Type B pancreatic cell (in vitro differentiated cells): ENCODE measurements at regions not wholly inside any gene's neighbourhood (a gene's known extent, or its start where the extent isn't known, plus 50 kb on each side); places are given as distances from the start of the nearest gene placed in this dataset.

Experiments used
- DNase-seq: peaks from one replicate; pipeline ENCODE4 v3.0.0; 2021; ENCODE audit warnings: mixed read lengths; ENCODE audit not compliant: unreplicated experiment; ENCODE audit errors: extremely low spot score
- H3K27ac Mint-ChIP-seq: 2 replicates; pipeline ENCODE4 v1.8.0; 2021; ENCODE audit warnings: mild to moderate bottlenecking, mixed read lengths
- H3K27me3 Mint-ChIP-seq: 2 replicates; pipeline ENCODE4 v1.8.0; 2021; ENCODE audit warnings: mixed read lengths
- H3K36me3 Mint-ChIP-seq: 2 replicates; pipeline ENCODE4 v1.8.0; 2021; ENCODE audit warnings: mixed read lengths
- H3K4me1 Mint-ChIP-seq: one replicate; pipeline ENCODE4 v1.8.0; 2021; ENCODE audit warnings: mixed read lengths; ENCODE audit not compliant: unreplicated experiment
- H3K4me3 Mint-ChIP-seq: 2 replicates; pipeline ENCODE4 v1.8.0; 2021; ENCODE audit warnings: mild to moderate bottlenecking, mixed read lengths
- H3K9me3 Mint-ChIP-seq: 2 replicates; pipeline ENCODE4 v1.8.0; 2021; ENCODE audit warnings: mixed read lengths
- CTCF ChIP-seq: fragments of 200-600 bp; sonication (generic); conservative IDR thresholded peaks from 2 replicates; pipeline ENCODE4 v1.5.0; 2021; ENCODE audit warnings: antibody characterized with exemption, mild to moderate bottlenecking

- no peak overlapping the region for H3K4me3 Mint-ChIP-seq
- TF ChIP-seq CTCF: no peak
- no peak overlapping the region for H3K27ac Mint-ChIP-seq
- H3K36me3 Mint-ChIP-seq: no peaks in the 10 kb centered on the region
- no peaks in the 10 kb centered on the region for H3K27me3 Mint-ChIP-seq
- no peaks in the 10 kb centered on the region for H3K4me1 Mint-ChIP-seq
- DNase-seq: no peak
- no peaks in the 10 kb centered on the region for H3K9me3 Mint-ChIP-seq
Measured at GRCh38 chr11:62055970-62056369, 67.8 kb upstream of the INCENP start.

GRCh38 chr11:62054484-62055121, 69.2 kb upstream of the INCENP start:
- no peaks in the 10 kb centered on the region for H3K36me3 Mint-ChIP-seq
- TF ChIP-seq CTCF: peak; percentile 31
- no peak overlapping the region for H3K27ac Mint-ChIP-seq
- no peak overlapping the region for H3K4me3 Mint-ChIP-seq
- no peaks in the 10 kb centered on the region for H3K9me3 Mint-ChIP-seq
- DNase-seq: no peak
- no peaks in the 10 kb centered on the region for H3K4me1 Mint-ChIP-seq
- H3K27me3 Mint-ChIP-seq: no peaks in the 10 kb centered on the region

- Mint-ChIP-seq H3K4me3 (no peak overlapping the region), H3K4me1 (no peaks in the 10 kb centered on the region), H3K36me3 (no peaks in the 10 kb centered on the region), H3K9me3 (no peaks in the 10 kb centered on the region), H3K27me3 (no peaks in the 10 kb centered on the region), H3K27ac (no peak overlapping the region)
- TF ChIP-seq CTCF: no peak
- no peak for DNase-seq
Measured at GRCh38 chr11:62054081-62054480, 69.7 kb upstream of the INCENP start.

- Mint-ChIP-seq H3K9me3 (no peaks in the 10 kb centered on the region), H3K36me3 (no peaks in the 10 kb centered on the region), H3K27ac (peak overlapping the region; percentile 69), H3K4me3 (no peak overlapping the region), H3K4me1 (peaks cover 6% of the 10 kb centered on the region), H3K27me3 (no peaks in the 10 kb centered on the region)
- DNase-seq: no peak
- TF ChIP-seq CTCF: no peak
Measured at GRCh38 chr11:62050716-62051115, 73.1 kb upstream of the INCENP start.

GRCh38 chr11:62048100-62048499, 75.7 kb upstream of the INCENP start:
- no peaks in the 10 kb centered on the region for H3K36me3 Mint-ChIP-seq
- peak overlapping the region; percentile 31 for H3K4me3 Mint-ChIP-seq
- peak overlapping the region; percentile 8 for H3K27ac Mint-ChIP-seq
- no peak for TF ChIP-seq CTCF
- no peaks in the 10 kb centered on the region for H3K27me3 Mint-ChIP-seq
- H3K4me1 Mint-ChIP-seq: peaks cover 15% of the 10 kb centered on the region
- no peak for DNase-seq
- H3K9me3 Mint-ChIP-seq: no peaks in the 10 kb centered on the region
